GM18907 (cell line): ENCODE measurements at regions not wholly inside any gene's neighbourhood (a gene's known extent, or its start where the extent isn't known, plus 50 kb on each side); places are given as distances from the start of the nearest gene placed in this dataset.

Experiments
- ATAC-seq: cut with Tn5 transposase; IDR thresholded peaks from one replicate; pipeline ENCODE4 v1.9.1; 2021; ENCODE audit warnings: mild to moderate bottlenecking, moderate library complexity; ENCODE audit not compliant: unreplicated experiment

DNA sequence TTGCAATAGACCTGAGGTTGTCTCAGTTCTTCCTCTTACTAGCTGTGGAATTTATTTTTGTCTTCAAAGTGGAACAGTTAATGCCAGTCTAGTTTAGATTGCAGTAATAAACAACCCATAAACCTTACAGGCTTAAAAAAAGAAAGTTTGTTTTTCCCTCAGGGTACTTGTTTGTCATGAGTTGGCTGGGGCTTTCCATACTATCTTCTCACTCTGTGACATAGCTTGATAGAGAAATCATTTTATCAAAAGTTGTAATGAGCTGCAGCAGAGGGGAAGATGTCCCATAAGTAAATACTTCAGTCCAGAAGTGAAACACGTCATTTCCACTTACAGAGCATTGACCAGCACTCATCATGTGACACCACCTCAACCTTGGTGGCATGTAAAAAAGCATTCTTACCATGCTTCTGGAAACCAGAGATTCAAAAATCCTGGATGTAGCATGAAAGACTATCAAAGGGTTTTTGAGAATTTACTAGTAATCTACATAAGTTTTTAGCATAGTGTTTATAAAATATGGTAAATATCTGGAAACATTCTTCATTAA lies 62.8 kb upstream of the COL11A1 start:
- no peak for ATAC-seq

DNA sequence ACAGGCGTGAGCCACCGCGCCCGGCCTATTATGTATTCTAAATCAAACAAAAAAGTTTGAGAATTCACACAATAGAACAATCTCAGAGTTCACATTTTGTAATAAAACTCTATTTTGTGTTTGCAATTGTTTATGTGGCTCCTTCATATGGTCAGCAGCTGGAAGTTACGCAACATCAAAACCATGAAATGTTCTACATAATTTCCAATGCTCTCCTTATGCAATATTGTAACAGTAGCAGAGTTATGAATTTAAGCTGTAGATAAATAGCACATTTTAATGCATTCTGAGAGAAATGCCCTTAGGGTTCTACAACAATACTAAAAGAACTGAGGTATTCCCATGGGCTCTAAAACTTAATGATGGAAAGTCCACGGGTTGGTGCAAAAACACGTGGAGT lies 62.3 kb upstream of the COL11A1 start:
- no peak for ATAC-seq

DNA sequence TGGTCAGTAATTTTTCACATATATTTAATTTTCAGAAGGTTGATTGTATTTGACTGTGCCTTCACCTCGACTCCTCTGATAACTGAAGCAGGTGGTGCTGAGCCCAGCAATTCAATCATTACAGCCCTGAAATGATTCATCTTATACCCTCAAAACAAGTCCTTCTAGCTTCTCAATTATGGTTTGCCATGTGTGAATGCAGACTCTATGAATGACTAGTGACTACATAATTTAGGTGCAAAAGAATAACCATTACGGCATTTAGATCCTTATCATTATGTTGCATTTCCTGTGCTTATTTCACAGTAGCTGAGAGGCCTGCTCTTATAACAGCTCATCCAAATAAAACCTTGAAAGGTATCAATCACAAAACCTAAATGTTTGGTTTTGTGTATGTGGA lies 54.0 kb upstream of the COL11A1 start:
- peak; percentile 68 for ATAC-seq

DNA sequence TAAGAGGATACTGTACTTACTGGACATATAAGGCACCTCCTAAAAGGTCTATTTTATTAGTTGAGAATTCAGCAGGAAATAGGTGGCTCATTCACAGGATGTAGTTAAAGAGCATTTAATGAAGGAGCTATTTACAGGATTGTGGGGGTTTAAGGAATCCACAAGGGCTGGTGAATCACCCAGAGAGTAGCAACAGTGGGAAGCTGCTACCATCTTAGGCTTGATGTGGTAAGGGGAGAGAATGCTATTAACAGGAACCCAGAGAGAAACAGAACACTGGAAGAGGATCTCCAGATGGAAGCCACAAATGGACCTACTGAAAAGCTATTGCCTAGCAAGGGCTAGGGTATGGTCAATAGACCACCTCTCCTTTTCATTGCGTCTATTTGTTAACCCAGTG lies 52.0 kb upstream of the COL11A1 start:
- no peak for ATAC-seq
